GM23338 (cell line): ENCODE measurements at regions not wholly inside any gene's neighbourhood (a gene's known extent, or its start where the extent isn't known, plus 50 kb on each side); places are given as distances from the start of the nearest gene placed in this dataset.

Experiments used
- ATAC-seq: fragments of 200-7000 bp; cut with Tn5 transposase; 3 replicates; pipeline ENCODE4 v1.9.1; 2020
- DNase-seq: peaks from one replicate; pipeline ENCODE4 v3.0.0-alpha.2; 2015; ENCODE audit warnings: low spot score
- H2AFZ ChIP-seq: fragments of 200-600 bp; sonication (generic); 2 replicates; pipeline ENCODE4 v1.8.0; 2016; ENCODE audit warnings: antibody characterized with exemption, mild to moderate bottlenecking, moderate library complexity
- H3F3A ChIP-seq: fragments of 200-600 bp; sonication (generic); replicated peaks from 2 replicates; pipeline ENCODE4 v1.8.0; 2017; ENCODE audit warnings: antibody characterized with exemption, mixed run types, low read depth
- H3K27ac ChIP-seq: fragments of 200-600 bp; sonication (generic); 2 replicates; pipeline ENCODE4 v1.6.1; 2016; ENCODE audit warnings: low read depth
- H3K27me3 ChIP-seq: fragments of 200-600 bp; sonication (generic); 2 replicates; pipeline ENCODE4 v1.8.0; 2016; ENCODE audit warnings: mild to moderate bottlenecking, mixed run types, moderate library complexity; ENCODE audit not compliant: insufficient read depth
- H3K36me3 ChIP-seq: fragments of 200-600 bp; sonication (generic); 2 replicates; pipeline ENCODE4 v1.8.0; 2016; ENCODE audit warnings: mild to moderate bottlenecking; ENCODE audit not compliant: insufficient read depth
- H3K4me1 ChIP-seq: fragments of 200-600 bp; sonication (generic); 2 replicates; pipeline ENCODE4 v1.8.0; 2016; ENCODE audit warnings: mild to moderate bottlenecking, moderate library complexity; ENCODE audit not compliant: insufficient read depth
- H3K4me2 ChIP-seq: fragments of 200-600 bp; sonication (generic); 2 replicates; pipeline ENCODE4 v1.7.1; 2017; ENCODE audit warnings: mixed run types
- H3K4me3 ChIP-seq: fragments of 200-600 bp; sonication (generic); 2 replicates; pipeline ENCODE4 v1.6.1; 2016; ENCODE audit warnings: mixed run types
- H3K79me2 ChIP-seq: fragments of 200-600 bp; sonication (generic); replicated peaks from 2 replicates; pipeline ENCODE4 v1.8.0; 2017; ENCODE audit warnings: mild to moderate bottlenecking; ENCODE audit not compliant: insufficient read depth
- H3K9me2 ChIP-seq: fragments of 200-600 bp; sonication (generic); 2 replicates; pipeline ENCODE4 v1.8.0; 2017; ENCODE audit not compliant: insufficient read depth
- H4K20me1 ChIP-seq: fragments of 200-600 bp; sonication (generic); replicated peaks from 2 replicates; pipeline ENCODE4 v1.8.0; 2017; ENCODE audit warnings: mild to moderate bottlenecking; ENCODE audit not compliant: insufficient read depth
- H3K27ac Mint-ChIP-seq: 2 replicates; pipeline ENCODE4 v1.8.0; 2020; ENCODE audit warnings: inconsistent platforms, mild to moderate bottlenecking, moderate library complexity, mixed read lengths
- H3K27me3 Mint-ChIP-seq: 3 replicates; pipeline ENCODE4 v1.8.0; 2022; ENCODE audit warnings: low read depth, mild to moderate bottlenecking, moderate library complexity, mixed read lengths, inconsistent platforms; ENCODE audit not compliant: insufficient read depth, poor library complexity
- H3K36me3 Mint-ChIP-seq: 3 replicates; pipeline ENCODE4 v1.8.0; 2021; ENCODE audit warnings: low read depth, mild to moderate bottlenecking, inconsistent platforms, moderate library complexity, mixed read lengths
- H3K4me1 Mint-ChIP-seq: 3 replicates; pipeline ENCODE4 v1.8.0; 2020; ENCODE audit warnings: mild to moderate bottlenecking, inconsistent platforms, mixed read lengths
- H3K4me3 Mint-ChIP-seq: 3 replicates; pipeline ENCODE4 v1.8.0; 2021; ENCODE audit warnings: moderate library complexity, mild to moderate bottlenecking, inconsistent platforms, mixed read lengths
- H3K9me3 Mint-ChIP-seq: 3 replicates; pipeline ENCODE4 v1.8.0; 2020; ENCODE audit warnings: moderate library complexity, mild to moderate bottlenecking, inconsistent platforms, mixed read lengths
- CREB1 ChIP-seq: fragments of 250-450 bp; sonication (Bioruptor Pico); IDR thresholded peaks from 2 replicates; pipeline ENCODE4 v1.5.0; 2020; ENCODE audit warnings: low read depth, mild to moderate bottlenecking, moderate library complexity
- EZH2 ChIP-seq: fragments of 200-600 bp; sonication (generic); IDR thresholded peaks from one replicate; pipeline ENCODE4 v1.8.0; 2017; ENCODE audit warnings: antibody characterized with exemption, mild to moderate bottlenecking, low read depth; ENCODE audit not compliant: unreplicated experiment
- JUNB ChIP-seq: IDR thresholded peaks from one replicate; pipeline ENCODE4 v1.6.1; 2016; ENCODE audit warnings: antibody characterized with exemption; ENCODE audit not compliant: unreplicated experiment
- NANOG ChIP-seq: IDR thresholded peaks from 2 replicates; pipeline ENCODE4 v1.6.1; 2016; ENCODE audit warnings: antibody characterized with exemption, borderline replicate concordance
- POLR2AphosphoS5 ChIP-seq: IDR thresholded peaks from 2 replicates; pipeline ENCODE4 v1.6.1; 2016; ENCODE audit warnings: antibody characterized with exemption, low read depth
- STAT1 ChIP-seq: IDR thresholded peaks from one replicate; pipeline ENCODE4 v1.6.1; 2016; ENCODE audit warnings: antibody characterized with exemption; ENCODE audit not compliant: unreplicated experiment
- ZNF114 ChIP-seq: fragments of 250-450 bp; sonication (Bioruptor Pico); IDR thresholded peaks from 2 replicates; pipeline ENCODE4 v1.5.0; 2020; ENCODE audit warnings: mild to moderate bottlenecking, moderate library complexity
- ZNF331 ChIP-seq: fragments of 250-450 bp; sonication (Bioruptor Pico); IDR thresholded peaks from 2 replicates; pipeline ENCODE4 v1.5.0; 2020; ENCODE audit warnings: low read depth, mild to moderate bottlenecking, moderate library complexity
- ZNF462 ChIP-seq: fragments of 250-450 bp; sonication (Bioruptor Pico); IDR thresholded peaks from 2 replicates; pipeline ENCODE4 v1.5.0; 2020; ENCODE audit warnings: mild to moderate bottlenecking, moderate library complexity
- TF ChIP-seq, protein P1 (sequence below): IDR thresholded peaks from one replicate; pipeline ENCODE4 v1.6.1; 2018; ENCODE audit warnings: antibody characterized with exemption; ENCODE audit not compliant: unreplicated experiment
- TF ChIP-seq, protein P2 (sequence below): IDR thresholded peaks from 2 replicates; pipeline ENCODE4 v1.6.1; 2016; ENCODE audit warnings: antibody characterized with exemption

GRCh38 chr9:78724896-78725295, 428.0 kb downstream of the PSAT1 start (continued):
- TF ChIP-seq ZNF331 (CRISPR knock-in tag) (no peak), EZH2 (no peak)

DNA sequence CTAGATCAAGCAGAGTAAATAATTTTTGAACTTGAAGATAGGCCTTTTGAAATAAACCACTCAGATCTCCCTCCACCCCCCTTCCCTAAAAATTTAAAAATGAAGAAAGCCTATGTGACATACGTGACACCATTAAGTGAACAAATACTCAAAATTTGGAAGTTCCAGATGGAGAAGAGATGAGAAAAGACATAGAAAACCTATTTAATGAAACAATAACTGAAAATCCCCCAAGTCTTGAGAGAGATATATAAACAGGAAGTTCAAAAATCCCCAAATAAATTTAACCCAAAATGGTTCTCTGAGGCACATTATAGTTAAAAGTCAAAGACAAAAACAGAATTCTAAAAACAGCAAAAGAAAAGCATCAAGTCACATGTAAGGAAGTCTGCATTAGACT, 428.6 kb downstream of the PSAT1 start:
- H3K9me3 Mint-ChIP-seq, result peaks cover 9% of the 10 kb centered on the region; the same call in 2 of the 3 replicates

DNA sequence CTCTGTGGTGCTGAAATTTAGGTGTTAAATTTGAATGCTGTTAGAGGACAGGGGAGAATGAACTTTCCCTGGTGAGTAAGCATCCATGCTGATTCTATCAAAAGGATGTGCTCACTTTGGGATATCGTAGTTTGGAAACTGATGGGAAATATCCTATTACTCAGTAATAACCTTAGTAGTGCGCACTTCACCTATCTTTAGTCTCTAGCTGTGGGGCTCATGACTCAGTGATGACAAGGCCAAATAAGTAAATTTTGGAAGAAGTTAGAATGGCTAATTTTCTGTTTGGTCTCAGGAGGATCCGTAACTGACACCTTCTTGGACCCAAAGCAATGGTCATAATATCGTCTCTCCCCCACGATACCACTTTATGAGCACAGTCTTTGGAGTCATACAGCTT, 448.4 kb downstream of the PSAT1 start:
- H3K36me3 ChIP-seq, result no peaks in the 10 kb centered on the region
- H2AFZ ChIP-seq, result no peak overlapping the region
- Mint-ChIP-seq H3K4me3 (no peak overlapping the region), H3K36me3 (no peaks in the 10 kb centered on the region), H3K4me1 (no peaks in the 10 kb centered on the region), H3K27me3 (no peaks in the 10 kb centered on the region), H3K9me3 (no peaks in the 10 kb centered on the region), H3K27ac (no peak overlapping the region)
- no peaks in the 10 kb centered on the region for H3K27me3 ChIP-seq
- no peaks in the 10 kb centered on the region; the same call in 1 of the 2 replicates for H4K20me1 ChIP-seq
- no peaks in the 10 kb centered on the region for H3F3A ChIP-seq
- H3K4me1 ChIP-seq, result no peaks in the 10 kb centered on the region
- no peak overlapping the region for H3K4me2 ChIP-seq
- DNase-seq, result no peak
- H3K27ac ChIP-seq, result no peak overlapping the region
- H3K9me2 ChIP-seq, result no peaks in the 10 kb centered on the region
- no peak overlapping the region for H3K4me3 ChIP-seq
- ATAC-seq, result no peak
- no peaks in the 10 kb centered on the region for H3K79me2 ChIP-seq
- TF ChIP-seq NANOG, result no peak
- TF ChIP-seq, protein P1, sequence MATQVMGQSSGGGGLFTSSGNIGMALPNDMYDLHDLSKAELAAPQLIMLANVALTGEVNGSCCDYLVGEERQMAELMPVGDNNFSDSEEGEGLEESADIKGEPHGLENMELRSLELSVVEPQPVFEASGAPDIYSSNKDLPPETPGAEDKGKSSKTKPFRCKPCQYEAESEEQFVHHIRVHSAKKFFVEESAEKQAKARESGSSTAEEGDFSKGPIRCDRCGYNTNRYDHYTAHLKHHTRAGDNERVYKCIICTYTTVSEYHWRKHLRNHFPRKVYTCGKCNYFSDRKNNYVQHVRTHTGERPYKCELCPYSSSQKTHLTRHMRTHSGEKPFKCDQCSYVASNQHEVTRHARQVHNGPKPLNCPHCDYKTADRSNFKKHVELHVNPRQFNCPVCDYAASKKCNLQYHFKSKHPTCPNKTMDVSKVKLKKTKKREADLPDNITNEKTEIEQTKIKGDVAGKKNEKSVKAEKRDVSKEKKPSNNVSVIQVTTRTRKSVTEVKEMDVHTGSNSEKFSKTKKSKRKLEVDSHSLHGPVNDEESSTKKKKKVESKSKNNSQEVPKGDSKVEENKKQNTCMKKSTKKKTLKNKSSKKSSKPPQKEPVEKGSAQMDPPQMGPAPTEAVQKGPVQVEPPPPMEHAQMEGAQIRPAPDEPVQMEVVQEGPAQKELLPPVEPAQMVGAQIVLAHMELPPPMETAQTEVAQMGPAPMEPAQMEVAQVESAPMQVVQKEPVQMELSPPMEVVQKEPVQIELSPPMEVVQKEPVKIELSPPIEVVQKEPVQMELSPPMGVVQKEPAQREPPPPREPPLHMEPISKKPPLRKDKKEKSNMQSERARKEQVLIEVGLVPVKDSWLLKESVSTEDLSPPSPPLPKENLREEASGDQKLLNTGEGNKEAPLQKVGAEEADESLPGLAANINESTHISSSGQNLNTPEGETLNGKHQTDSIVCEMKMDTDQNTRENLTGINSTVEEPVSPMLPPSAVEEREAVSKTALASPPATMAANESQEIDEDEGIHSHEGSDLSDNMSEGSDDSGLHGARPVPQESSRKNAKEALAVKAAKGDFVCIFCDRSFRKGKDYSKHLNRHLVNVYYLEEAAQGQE, result no peak
- TF ChIP-seq ZNF114, result no peak
- TF ChIP-seq, protein P2, sequence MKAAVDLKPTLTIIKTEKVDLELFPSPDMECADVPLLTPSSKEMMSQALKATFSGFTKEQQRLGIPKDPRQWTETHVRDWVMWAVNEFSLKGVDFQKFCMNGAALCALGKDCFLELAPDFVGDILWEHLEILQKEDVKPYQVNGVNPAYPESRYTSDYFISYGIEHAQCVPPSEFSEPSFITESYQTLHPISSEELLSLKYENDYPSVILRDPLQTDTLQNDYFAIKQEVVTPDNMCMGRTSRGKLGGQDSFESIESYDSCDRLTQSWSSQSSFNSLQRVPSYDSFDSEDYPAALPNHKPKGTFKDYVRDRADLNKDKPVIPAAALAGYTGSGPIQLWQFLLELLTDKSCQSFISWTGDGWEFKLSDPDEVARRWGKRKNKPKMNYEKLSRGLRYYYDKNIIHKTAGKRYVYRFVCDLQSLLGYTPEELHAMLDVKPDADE, result no peak
- no peak for TF ChIP-seq CREB1 (CRISPR knock-in tag)
- TF ChIP-seq ZNF462 (CRISPR knock-in tag), result no peak
- TF ChIP-seq JUNB, result no peak
- no peak for TF ChIP-seq EZH2
- no peak for TF ChIP-seq STAT1

More for the DNA sequence above, 428.6 kb downstream of the PSAT1 start:
- Histone ChIP-seq H3K9me2 (no peaks in the 10 kb centered on the region), H3K4me1 (peaks cover 7% of the 10 kb centered on the region), H3K27me3 (no peaks in the 10 kb centered on the region), H3K4me3 (no peak overlapping the region), H3F3A (no peaks in the 10 kb centered on the region), H4K20me1 (no peaks in the 10 kb centered on the region), H3K36me3 (no peaks in the 10 kb centered on the region), H2AFZ (no peak overlapping the region), H3K27ac (no peak overlapping the region), H3K4me2 (peak overlapping the region; percentile 0; the same call in 1 of the 2 replicates), H3K79me2 (no peaks in the 10 kb centered on the region)
- DNase-seq (no peak), ATAC-seq (no peak)
- Mint-ChIP-seq H3K27ac (peak overlapping the region; percentile 58), H3K27me3 (no peaks in the 10 kb centered on the region), H3K36me3 (peaks cover 7% of the 10 kb centered on the region; the same call in 1 of the 3 replicates), H3K4me1 (peaks cover 12% of the 10 kb centered on the region), H3K4me3 (no peak overlapping the region)
- no peak for TF ChIP-seq EZH2
- TF ChIP-seq POLR2AphosphoS5, result no peak
